Mesenchymal stem cell (in vitro differentiated cells and primary cell): ENCODE measurements at regions not wholly inside any gene's neighbourhood (a gene's known extent, or its start where the extent isn't known, plus 50 kb on each side); places are given as distances from the start of the nearest gene placed in this dataset.
A peak's percentile ranks its signal among the peaks of the same experiment; 100 is the strongest.

ENCODE experiments used
- DNase-seq: peaks from one replicate; pipeline ENCODE4 v3.0.0-alpha.2; 2013
- H2AFZ ChIP-seq: one replicate; pipeline ENCODE4 v1.6.1; 2013; ENCODE audit warnings: low read depth, mild to moderate bottlenecking, control low read depth, inconsistent platforms, low read length, moderate library complexity
- H2AK5ac ChIP-seq: 2 replicates; pipeline ENCODE4 v1.6.1; 2013; ENCODE audit warnings: low read length, moderate library complexity, mild to moderate bottlenecking, inconsistent platforms; ENCODE audit not compliant: severe bottlenecking
- H2BK120ac ChIP-seq: one replicate; pipeline ENCODE4 v1.6.1; 2013; ENCODE audit warnings: low read depth, mild to moderate bottlenecking, inconsistent platforms, low read length, moderate library complexity
- H2BK12ac ChIP-seq, 2 experiments: one replicate each; pipeline ENCODE4 v1.6.1; 2013; ENCODE audit warnings: inconsistent platforms in 2 of 2, low read length in 2 of 2, mild to moderate bottlenecking in 2 of 2, moderate library complexity in 2 of 2, control low read depth in 1 of 2
- H2BK15ac ChIP-seq: one replicate; pipeline ENCODE4 v1.6.1; 2013; ENCODE audit warnings: mild to moderate bottlenecking, low read depth, inconsistent platforms; ENCODE audit not compliant: poor library complexity, severe bottlenecking
- H2BK5ac ChIP-seq: 2 replicates; pipeline ENCODE4 v1.6.1; 2013; ENCODE audit warnings: low read depth, mild to moderate bottlenecking, low read length, control low read depth, inconsistent platforms; ENCODE audit not compliant: poor library complexity, severe bottlenecking
- H3K14ac ChIP-seq, 2 experiments: one replicate each; pipeline ENCODE4 v1.6.1; 2013; ENCODE audit warnings: inconsistent platforms in 2 of 2, low read length in 2 of 2, control low read depth in 1 of 2, mild to moderate bottlenecking in 1 of 2, moderate library complexity in 1 of 2
- H3K18ac ChIP-seq, 2 experiments: one replicate each; pipeline ENCODE4 v1.6.1; 2013; ENCODE audit warnings: inconsistent platforms in 2 of 2, low read length in 2 of 2, control low read depth in 1 of 2, low read depth in 1 of 2, mild to moderate bottlenecking in 1 of 2
- H3K23ac ChIP-seq, 2 experiments: one replicate each; pipeline ENCODE4 v1.6.1; 2013; ENCODE audit warnings: inconsistent platforms in 2 of 2, low read length in 2 of 2, mild to moderate bottlenecking in 2 of 2, moderate library complexity in 2 of 2, control low read depth in 1 of 2
- H3K27ac ChIP-seq: 2 replicates; pipeline ENCODE4 v1.5.1; 2013; ENCODE audit warnings: mild to moderate bottlenecking, moderate library complexity, low read length, control low read depth, inconsistent platforms; ENCODE audit not compliant: poor library complexity, severe bottlenecking
- H3K27me3 ChIP-seq, 2 experiments: 2 replicates each; pipeline versions ENCODE4 v1.6.1 to v1.7.0; 2013; ENCODE audit warnings: low read length in 2 of 2, mild to moderate bottlenecking in 2 of 2, moderate library complexity in 2 of 2, control low read depth in 1 of 2, inconsistent platforms in 1 of 2; ENCODE audit not compliant: control insufficient read depth in 1 of 2, insufficient read depth in 1 of 2
- H3K36me3 ChIP-seq, 2 experiments: 2 replicates each; pipeline versions ENCODE4 v1.6.1 to v1.7.0; 2013; ENCODE audit warnings: low read length in 2 of 2, control low read depth in 1 of 2, inconsistent platforms in 1 of 2, low read depth in 1 of 2, mild to moderate bottlenecking in 1 of 2; ENCODE audit not compliant: insufficient read depth in 2 of 2, control insufficient read depth in 1 of 2
- H3K4ac ChIP-seq, 2 experiments: one replicate each; pipeline ENCODE4 v1.6.1; 2013; ENCODE audit warnings: inconsistent platforms in 2 of 2, low read length in 2 of 2, mild to moderate bottlenecking in 2 of 2, moderate library complexity in 2 of 2, control low read depth in 1 of 2, low read depth in 1 of 2
- H3K4me1 ChIP-seq: 2 replicates; pipeline ENCODE4 v1.6.1; 2013; ENCODE audit warnings: low read depth, low read length, control low read depth; ENCODE audit not compliant: control insufficient read depth, insufficient read depth
- H3K4me2 ChIP-seq: 2 replicates; pipeline ENCODE4 v1.6.1; 2013; ENCODE audit warnings: low read length, mild to moderate bottlenecking, inconsistent platforms; ENCODE audit not compliant: poor library complexity, severe bottlenecking
- H3K4me3 ChIP-seq, 2 experiments: 2 replicates each; pipeline versions ENCODE4 v1.5.1 to v1.7.0; 2013; ENCODE audit warnings: low read length in 2 of 2, mild to moderate bottlenecking in 2 of 2, control low read depth in 1 of 2, low read depth in 1 of 2; ENCODE audit not compliant: insufficient read depth in 1 of 2
- H3K79me1 ChIP-seq: replicated peaks from 2 replicates; pipeline ENCODE4 v1.6.1; 2013; ENCODE audit warnings: mild to moderate bottlenecking, control low read depth, low read length, inconsistent platforms; ENCODE audit not compliant: poor library complexity, severe bottlenecking
- H3K9ac ChIP-seq: 2 replicates; pipeline ENCODE4 v1.7.0; 2013; ENCODE audit warnings: mild to moderate bottlenecking, low read length, moderate library complexity
- H3K9me3 ChIP-seq: 2 replicates; pipeline ENCODE4 v1.7.0; 2013; ENCODE audit warnings: mild to moderate bottlenecking, low read length; ENCODE audit not compliant: control insufficient read depth
- H4K8ac ChIP-seq: one replicate; pipeline ENCODE4 v1.6.1; 2013; ENCODE audit warnings: inconsistent platforms, mild to moderate bottlenecking, low read length, moderate library complexity
- H4K91ac ChIP-seq: one replicate; pipeline ENCODE4 v1.6.1; 2013; ENCODE audit warnings: mild to moderate bottlenecking, low read length, inconsistent platforms
- WGBS: methylation state at CpG from one replicate; pipeline ENCODE4 v1.1.7; 2013; ENCODE audit warnings: mixed read lengths; 5-methylcytosine and 5-hydroxymethylcytosine counted together

DNA sequence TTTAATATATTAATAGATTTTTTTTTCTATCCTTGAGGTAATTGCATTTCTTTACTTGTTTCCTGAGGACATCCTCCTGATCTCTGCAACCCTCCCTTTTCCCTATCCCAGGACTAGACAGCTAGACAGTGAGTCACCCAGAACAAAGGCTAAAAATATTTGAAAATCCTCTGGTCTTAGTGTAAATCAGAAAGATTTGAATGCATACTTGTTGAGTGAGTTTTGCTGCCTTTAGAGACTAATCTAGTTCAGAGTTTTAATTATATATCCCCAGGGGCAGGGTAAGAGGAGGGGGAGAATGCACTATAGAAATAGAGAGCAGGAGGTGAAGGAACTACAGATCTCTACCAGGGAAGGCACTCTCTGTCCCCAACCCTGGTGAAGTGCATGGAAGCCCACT lies 202.3 kb upstream of the TCF4 start:
- Histone ChIP-seq H3K4me1 (peaks cover 2% of the 10 kb centered on the region), H3K18ac (no peak overlapping the region), H4K8ac (no peak overlapping the region), H2BK120ac (no peak overlapping the region), H2BK5ac (peak overlapping the region; percentile 4), H4K91ac (no peak overlapping the region), H3K79me1 (no peaks in the 10 kb centered on the region), H3K9me3 (no peaks in the 10 kb centered on the region), H3K36me3 (no peaks in the 10 kb centered on the region), H2AFZ (no peak overlapping the region), H2BK12ac (no peak overlapping the region), H3K27me3 (no peaks in the 10 kb centered on the region), H3K23ac (no peak overlapping the region), H2AK5ac (peak overlapping the region; percentile 14), H3K4ac (peak overlapping the region in 1 of 2 experiments; percentile 42), H2BK15ac (no peak overlapping the region), H3K9ac (no peak overlapping the region), H3K4me2 (no peak overlapping the region), H3K27ac (peak overlapping the region; percentile 89), H3K4me3 (no peak overlapping the region), H3K14ac (peak overlapping the region in 1 of 2 experiments; percentile 36)
- DNase-seq: peak; percentile 83

DNA sequence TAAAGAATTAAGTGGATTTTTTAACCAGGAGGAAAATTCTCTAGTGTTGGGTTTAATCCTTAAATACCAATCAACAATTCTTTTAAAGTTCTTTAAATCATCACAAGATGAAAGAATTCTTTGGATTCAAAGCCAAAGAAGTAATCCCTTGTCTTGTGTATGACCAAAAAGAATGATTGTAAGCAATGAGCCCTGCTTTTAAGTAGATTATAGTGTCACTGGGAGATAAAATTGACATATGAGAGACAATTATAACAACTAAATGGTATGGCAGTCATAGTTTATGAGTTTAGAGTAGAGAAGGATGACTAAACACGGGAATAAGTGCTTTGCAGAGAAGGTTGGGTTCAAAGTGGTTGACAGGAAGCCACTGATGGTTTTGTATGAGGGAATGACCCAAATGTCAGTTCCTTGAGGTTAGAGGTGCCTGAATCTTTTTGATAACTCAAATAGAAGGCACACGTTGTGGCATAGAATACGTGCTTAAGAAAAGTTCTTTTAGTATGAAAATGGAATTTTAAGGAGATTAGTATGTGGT lies 199.6 kb upstream of the TCF4 start:
- H3K4me1 ChIP-seq: peaks cover 2% of the 10 kb centered on the region
- whole genome bisulfite sequencing: 55% methylated on average over 3 of the region's 3 CpGs

DNA sequence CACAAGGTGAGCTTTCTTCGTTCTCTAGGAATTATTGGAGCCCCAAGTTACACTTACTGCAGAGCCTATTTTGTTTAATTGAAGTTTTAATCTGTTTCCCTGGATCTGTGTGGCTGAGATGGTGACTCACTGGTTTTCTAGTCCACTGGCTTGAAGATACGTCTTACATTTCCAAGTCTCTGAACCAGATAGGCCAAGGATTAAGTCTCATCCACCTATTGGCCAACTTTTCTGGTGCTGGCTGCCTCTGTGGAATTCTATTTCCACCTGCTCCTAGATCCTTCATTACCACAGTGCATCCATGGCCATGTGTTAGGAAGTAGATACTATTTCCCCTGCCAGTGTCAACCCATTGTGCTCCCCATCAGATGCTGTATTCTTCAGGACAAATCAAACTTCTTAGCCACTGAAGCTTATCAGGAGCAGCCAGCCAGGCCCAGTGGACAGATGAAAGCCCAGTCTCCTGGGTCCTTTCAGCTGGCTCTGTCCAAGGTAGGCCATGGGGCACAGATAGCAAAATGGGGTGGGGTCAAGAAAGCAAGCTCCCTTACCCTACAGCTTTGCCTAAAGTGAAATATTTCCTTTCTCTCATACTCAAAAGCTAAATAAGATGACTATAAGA lies 198.8 kb upstream of the TCF4 start:
- Histone ChIP-seq H3K4me1 (peaks cover 2% of the 10 kb centered on the region), H2BK120ac (no peak overlapping the region), H4K91ac (no peak overlapping the region), H2AK5ac (no peak overlapping the region), H3K4ac (no peak overlapping the region), H4K8ac (no peak overlapping the region), H3K9me3 (no peaks in the 10 kb centered on the region), H3K14ac (no peak overlapping the region), H2BK12ac (no peak overlapping the region), H3K18ac (no peak overlapping the region), H2BK5ac (no peak overlapping the region), H2AFZ (no peak overlapping the region), H3K27ac (peak overlapping the region; percentile 59), H3K79me1 (no peaks in the 10 kb centered on the region), H3K4me3 (no peak overlapping the region), H3K4me2 (no peak overlapping the region), H3K9ac (no peak overlapping the region), H3K36me3 (no peaks in the 10 kb centered on the region), H3K27me3 (no peaks in the 10 kb centered on the region), H2BK15ac (no peak overlapping the region), H3K23ac (no peak overlapping the region)
- 42% methylated on average over 1 of the region's 2 CpGs for WGBS
- DNase-seq: no peak

More for the DNA sequence above, 199.6 kb upstream of the TCF4 start:
- H3K36me3 ChIP-seq: no peaks in the 10 kb centered on the region
- DNase-seq: no peak
- no peak overlapping the region for H2BK5ac ChIP-seq
- no peak overlapping the region for H3K27ac ChIP-seq
- no peaks in the 10 kb centered on the region for H3K27me3 ChIP-seq
- no peak overlapping the region for H4K91ac ChIP-seq
- no peak overlapping the region for H3K23ac ChIP-seq
- H2BK15ac ChIP-seq: no peak overlapping the region
- H3K18ac ChIP-seq: no peak overlapping the region
- no peak overlapping the region for H3K4me2 ChIP-seq
- H3K4ac ChIP-seq: no peak overlapping the region
- H2AK5ac ChIP-seq: no peak overlapping the region
- H3K9me3 ChIP-seq: no peaks in the 10 kb centered on the region
- no peak overlapping the region for H2AFZ ChIP-seq
- H2BK120ac ChIP-seq: no peak overlapping the region
- H3K79me1 ChIP-seq: no peaks in the 10 kb centered on the region
- H3K14ac ChIP-seq: no peak overlapping the region
- H2BK12ac ChIP-seq: no peak overlapping the region
- no peak overlapping the region for H4K8ac ChIP-seq
- H3K9ac ChIP-seq: no peak overlapping the region
- H3K4me3 ChIP-seq: no peak overlapping the region

DNA sequence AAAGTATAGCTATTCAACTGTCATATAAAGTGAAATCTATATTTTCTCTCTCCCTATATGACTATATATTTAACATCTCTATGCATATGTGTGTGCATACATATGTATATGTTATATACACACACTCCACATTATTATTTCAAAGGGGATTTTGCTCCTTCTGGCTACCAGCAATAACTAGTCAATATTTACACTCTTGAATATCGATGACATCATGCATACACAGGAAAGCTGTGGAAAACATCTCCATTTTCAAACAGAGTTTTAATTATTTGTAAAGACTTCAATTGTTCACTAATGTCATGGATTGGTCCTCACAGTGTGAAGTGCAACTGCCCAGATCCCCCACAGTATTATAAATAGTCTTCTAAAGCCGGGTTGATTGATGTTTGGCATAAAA lies 195.9 kb upstream of the TCF4 start:
- Histone ChIP-seq H3K36me3 (peaks cover 0 to 4% of the 10 kb centered on the region in 2 experiments), H3K79me1 (no peaks in the 10 kb centered on the region)
- 94% methylated on average over 2 of the region's 2 CpGs for WGBS

More for the DNA sequence above, 195.9 kb upstream of the TCF4 start:
- Histone ChIP-seq H3K23ac (no peak overlapping the region), H3K4me1 (peaks cover 9% of the 10 kb centered on the region), H2BK120ac (no peak overlapping the region), H2AK5ac (no peak overlapping the region), H3K14ac (no peak overlapping the region), H3K4me3 (no peak overlapping the region), H4K8ac (no peak overlapping the region), H2BK5ac (no peak overlapping the region), H4K91ac (no peak overlapping the region), H2BK12ac (no peak overlapping the region), H2AFZ (no peak overlapping the region), H3K27ac (no peak overlapping the region), H3K9ac (no peak overlapping the region), H3K27me3 (no peaks in the 10 kb centered on the region), H2BK15ac (no peak overlapping the region), H3K18ac (no peak overlapping the region), H3K4me2 (no peak overlapping the region), H3K4ac (no peak overlapping the region), H3K9me3 (no peaks in the 10 kb centered on the region)
- no peak for DNase-seq
